GM20000 (cell line): ENCODE measurements at regions not wholly inside any gene's neighbourhood (a gene's known extent, or its start where the extent isn't known, plus 50 kb on each side); places are given as distances from the start of the nearest gene placed in this dataset.

ENCODE experiments used
- DNase-seq: peaks from one replicate; pipeline ENCODE4 v3.0.0; 2012; ENCODE audit warnings: low spot score
- CTCF ChIP-seq: IDR thresholded peaks from 2 replicates; pipeline ENCODE4 v1.5.1; 2012; ENCODE audit warnings: mild to moderate bottlenecking, control low read depth; ENCODE audit errors: extremely low read depth, missing control alignments

GRCh38 chr2:221655300-221655699 lies 83.2 kb upstream of the EPHA4 start:
- DNase-seq: no peak
- no peak for TF ChIP-seq CTCF

- DNase-seq: no peak
- TF ChIP-seq CTCF: no peak
These were observed 81.1 kb upstream of the EPHA4 start for GRCh38 chr2:221653182-221653581.

- no peak for TF ChIP-seq CTCF
- no peak for DNase-seq
These were observed 77.1 kb upstream of the EPHA4 start for GRCh38 chr2:221649051-221649775.

GRCh38 chr2:221642447-221642846 lies 70.3 kb upstream of the EPHA4 start:
- no peak for DNase-seq
- no peak for TF ChIP-seq CTCF

- no peak for DNase-seq
These were observed 69.2 kb upstream of the EPHA4 start for GRCh38 chr2:221641181-221641871.

GRCh38 chr2:221640686-221641085 lies 68.6 kb upstream of the EPHA4 start:
- DNase-seq: no peak
- TF ChIP-seq CTCF: no peak

More at GRCh38 chr2:221641181-221641871, 69.2 kb upstream of the EPHA4 start:
- TF ChIP-seq CTCF: no peak

GRCh38 chr2:221637851-221638250 lies 65.7 kb upstream of the EPHA4 start:
- no peak for DNase-seq
- TF ChIP-seq CTCF: no peak
